ENCODE measurements at regions not wholly inside any gene's neighbourhood (a gene's known extent, or its start where the extent isn't known, plus 50 kb on each side); places are given as distances from the start of the nearest gene placed in this dataset.

- TF ChIP-seq STAT6 (CRISPR knock-in tag; conservative IDR thresholded peaks at IDR 0.05; ENCODE audit: low read depth) (no peak), ERG (CRISPR knock-in tag; IDR thresholded peaks at IDR 0.05) (no peak), CTCF (IDR thresholded peaks at IDR 0.05) (no peak), USF1 (CRISPR knock-in tag; IDR thresholded peaks at IDR 0.05) (no peak), MAX (CRISPR knock-in tag; IDR thresholded peaks at IDR 0.05) (no peak), ZNF317 (CRISPR knock-in tag; IDR thresholded peaks at IDR 0.05; ENCODE audit: borderline replicate concordance, low read depth) (no peak)
Measured at GRCh38 chr11:121793916-121794315, 322.1 kb downstream of the BLID start.
